ENCODE measurements at regions not wholly inside any gene's neighbourhood (a gene's known extent, or its start where the extent isn't known, plus 50 kb on each side); places are given as distances from the start of the nearest gene placed in this dataset.

GRCh38 chr5:125607018-125607417 lies 816.2 kb upstream of the GRAMD2B start:
- DNase-seq (ENCODE audit: low spot score): no peak

GRCh38 chr5:125609011-125609410 lies 814.2 kb upstream of the GRAMD2B start:
- DNase-seq (ENCODE audit: low spot score): no peak

- no peak for DNase-seq (ENCODE audit: low spot score)
These were observed 812.3 kb upstream of the GRAMD2B start for GRCh38 chr5:125610892-125611291.

- no peak for DNase-seq (ENCODE audit: low spot score)
These were observed 811.7 kb upstream of the GRAMD2B start for GRCh38 chr5:125611541-125611940.

GRCh38 chr5:125612181-125612721 lies 811.0 kb upstream of the GRAMD2B start:
- DNase-seq (ENCODE audit: low spot score): no peak

- DNase-seq (ENCODE audit: low spot score): no peak
These were observed 810.4 kb upstream of the GRAMD2B start for GRCh38 chr5:125612776-125613175.

- no peak for DNase-seq (ENCODE audit: low spot score)
These were observed 793.0 kb upstream of the GRAMD2B start for GRCh38 chr5:125630237-125630636.

- DNase-seq (ENCODE audit: low spot score): no peak
These were observed 789.7 kb upstream of the GRAMD2B start for GRCh38 chr5:125633523-125633922.

GRCh38 chr5:125634216-125634835 lies 788.9 kb upstream of the GRAMD2B start:
- no peak for DNase-seq (ENCODE audit: low spot score)

GRCh38 chr5:125639858-125640257 lies 783.4 kb upstream of the GRAMD2B start:
- DNase-seq (ENCODE audit: low spot score): no peak

- no peak for DNase-seq (ENCODE audit: low spot score)
These were observed 770.4 kb upstream of the GRAMD2B start for GRCh38 chr5:125652761-125653160.

GRCh38 chr5:125654392-125654791 lies 768.8 kb upstream of the GRAMD2B start:
- no peak for DNase-seq (ENCODE audit: low spot score)

GRCh38 chr5:125655156-125655555 lies 768.1 kb upstream of the GRAMD2B start:
- DNase-seq (ENCODE audit: low spot score): no peak

GRCh38 chr5:125657936-125658335 lies 765.3 kb upstream of the GRAMD2B start:
- no peak for DNase-seq (ENCODE audit: low spot score)

GRCh38 chr5:125659316-125660023 lies 763.7 kb upstream of the GRAMD2B start:
- DNase-seq (ENCODE audit: low spot score): no peak

GRCh38 chr5:125660231-125660895 lies 762.8 kb upstream of the GRAMD2B start:
- no peak for DNase-seq (ENCODE audit: low spot score)

GRCh38 chr5:125661584-125661983 lies 761.6 kb upstream of the GRAMD2B start:
- no peak for DNase-seq (ENCODE audit: low spot score)

GRCh38 chr5:125668884-125669283 lies 754.3 kb upstream of the GRAMD2B start:
- no peak for DNase-seq (ENCODE audit: low spot score)

GRCh38 chr5:125673359-125673950 lies 749.8 kb upstream of the GRAMD2B start:
- DNase-seq (ENCODE audit: low spot score): no peak

- no peak for DNase-seq (ENCODE audit: low spot score)
These were observed 743.7 kb upstream of the GRAMD2B start for GRCh38 chr5:125679522-125679921.

GRCh38 chr5:125683669-125684068 lies 739.5 kb upstream of the GRAMD2B start:
- no peak for DNase-seq (ENCODE audit: low spot score)

- no peak for DNase-seq (ENCODE audit: low spot score)
These were observed 737.4 kb upstream of the GRAMD2B start for GRCh38 chr5:125685771-125686170.
